CD1c-positive myeloid dendritic cell (primary cell): ENCODE measurements at regions not wholly inside any gene's neighbourhood (a gene's known extent, or its start where the extent isn't known, plus 50 kb on each side); places are given as distances from the start of the nearest gene placed in this dataset.
"Not testable (repeated sequence)": the region's sequence is repeated elsewhere in the genome, so short reads cannot be mapped to it uniquely, and the experiment has no call there.

Experiments
- DNase-seq: peaks from one replicate; pipeline ENCODE4 v3.0.0-alpha.2; 2016; ENCODE audit errors: extremely low spot score

DNA sequence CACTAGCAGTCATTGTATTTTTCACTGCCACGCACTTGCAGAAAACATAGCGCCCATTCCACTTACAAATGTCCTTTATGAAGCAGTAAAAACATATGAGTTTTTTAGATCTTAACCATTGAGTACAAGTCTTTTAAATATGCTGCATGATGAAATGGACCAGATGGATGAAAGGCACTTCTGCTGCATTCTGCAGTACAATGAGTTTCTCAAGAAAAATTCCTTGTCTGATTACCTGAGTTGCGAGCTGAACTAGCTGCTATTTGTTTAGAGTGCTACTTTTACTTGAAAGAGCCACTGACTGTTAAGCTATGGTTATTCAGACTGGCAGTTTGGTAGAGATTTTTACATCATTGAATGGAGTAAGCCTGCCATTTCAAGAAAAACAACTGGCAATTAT lies 825.5 kb upstream of the ACVR2A start:
- no peak for DNase-seq

DNA sequence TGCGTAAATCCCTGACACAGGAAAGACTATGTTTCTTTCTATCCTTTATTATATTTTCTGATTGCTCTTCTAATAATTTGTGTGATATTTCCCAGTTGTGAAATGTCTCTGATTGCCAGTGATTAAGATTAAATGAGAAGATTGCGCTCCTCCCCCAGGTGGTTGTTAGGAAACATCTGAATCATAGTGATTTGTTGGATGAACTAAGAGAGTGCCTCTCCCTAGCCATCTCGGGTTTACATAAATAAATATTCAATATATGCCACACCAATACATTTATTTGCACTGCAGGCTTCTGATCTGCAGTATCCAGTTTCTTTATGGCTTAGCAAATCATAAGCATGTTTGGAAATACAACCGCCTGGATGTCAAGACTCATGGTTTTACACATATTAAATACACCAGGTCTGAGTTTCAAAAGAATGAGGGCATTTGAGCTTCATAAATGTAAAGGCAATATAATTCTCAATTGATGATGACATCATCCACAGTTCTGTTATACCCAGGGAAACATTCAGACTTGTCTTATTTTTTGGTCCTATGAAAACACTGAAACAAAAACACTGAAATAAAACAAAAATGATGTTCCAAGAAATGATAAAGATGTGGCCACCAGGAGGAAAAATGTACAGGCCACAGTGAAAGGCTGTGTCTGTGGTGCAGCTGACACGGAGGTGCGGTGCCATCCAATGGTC lies 826.7 kb upstream of the ACVR2A start:
- DNase-seq: no peak

DNA sequence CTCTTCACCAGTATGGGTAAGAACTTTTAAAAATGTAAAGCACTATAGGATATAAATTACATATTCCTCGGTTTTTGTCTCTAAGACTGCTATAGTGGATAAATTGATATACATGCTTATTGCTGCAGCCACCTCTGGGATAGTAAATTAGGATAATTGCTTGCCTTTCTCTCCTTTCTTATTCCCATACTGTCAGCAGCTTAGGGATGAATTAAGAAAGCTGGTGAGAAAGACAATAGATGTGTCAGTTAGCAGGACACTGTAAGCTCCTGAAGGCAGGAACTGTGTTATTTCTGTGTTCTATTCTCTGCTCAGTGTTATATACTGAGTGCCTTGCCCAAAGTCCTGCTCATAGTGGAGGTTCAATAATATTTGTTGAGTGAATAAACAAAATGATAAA lies 828.6 kb upstream of the ACVR2A start:
- no peak for DNase-seq

DNA sequence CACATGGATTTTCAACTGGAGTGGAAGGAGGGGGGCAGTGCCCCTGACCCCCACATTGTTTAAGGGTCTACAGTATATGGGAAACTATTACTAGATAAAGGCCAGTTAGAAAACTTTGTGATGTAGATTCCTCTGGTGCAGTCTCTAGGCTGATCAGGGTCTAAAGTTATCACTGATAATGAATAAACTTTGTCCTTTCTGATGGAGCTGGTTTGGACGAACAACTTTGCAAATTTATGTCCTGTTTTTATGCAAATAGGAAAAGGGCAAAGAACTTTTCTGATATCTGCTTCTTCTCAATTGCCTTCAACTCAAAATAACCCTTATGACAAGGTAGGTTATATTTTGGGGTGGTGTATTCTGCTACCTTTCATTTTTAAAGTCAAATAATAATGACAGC lies 829.2 kb upstream of the ACVR2A start:
- DNase-seq: no peak

DNA sequence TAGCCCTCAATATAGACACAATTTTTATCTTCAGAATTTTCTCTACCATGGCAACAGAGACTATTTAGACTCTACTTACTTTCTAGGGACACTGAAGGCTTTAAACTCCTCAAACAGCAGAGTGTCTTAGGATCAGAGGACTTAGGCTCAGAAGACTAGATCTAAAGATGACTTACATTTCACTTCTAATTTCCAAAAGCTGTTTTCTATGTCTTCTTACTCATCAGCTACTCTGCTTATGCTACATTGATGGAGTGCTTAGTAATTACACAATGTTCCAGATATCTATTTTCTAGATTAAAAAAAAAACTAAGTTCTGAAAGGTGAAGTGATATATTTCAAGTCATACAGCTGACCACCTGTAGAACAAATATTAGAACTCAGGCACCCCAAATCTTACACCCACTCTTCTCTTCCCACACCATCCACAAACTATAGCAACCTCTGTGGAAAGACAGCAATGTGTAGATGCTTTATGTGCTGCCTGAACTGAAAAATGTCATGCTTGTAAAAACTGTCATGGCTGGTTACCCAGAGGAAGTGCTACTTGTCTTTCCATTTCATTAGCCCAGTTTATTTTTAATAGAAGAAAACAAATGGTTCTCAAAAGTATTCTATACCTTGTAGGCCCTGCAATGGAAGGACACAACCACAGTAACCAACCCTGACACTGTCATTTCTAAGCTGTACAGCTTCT lies 831.0 kb upstream of the ACVR2A start:
- no peak for DNase-seq

DNA sequence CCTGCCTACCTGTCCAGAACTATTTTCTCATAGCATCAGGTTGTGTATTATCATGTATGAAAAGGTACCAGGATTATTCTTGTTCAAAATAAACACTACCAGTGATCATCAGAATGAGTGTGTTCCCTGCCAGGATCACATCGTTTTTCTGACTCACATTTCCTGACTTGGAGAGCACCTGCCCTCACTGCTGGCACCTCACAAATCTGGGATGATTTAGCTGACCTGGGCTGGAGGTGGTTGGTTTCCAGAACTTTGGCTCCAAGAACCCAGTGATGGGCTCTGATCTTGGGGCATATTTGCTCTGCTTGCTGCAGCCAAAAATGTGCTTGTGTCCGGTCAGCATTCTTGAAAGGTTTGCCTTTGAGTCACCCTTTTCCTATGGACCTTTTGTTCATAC lies 836.3 kb upstream of the ACVR2A start:
- no peak for DNase-seq

DNA sequence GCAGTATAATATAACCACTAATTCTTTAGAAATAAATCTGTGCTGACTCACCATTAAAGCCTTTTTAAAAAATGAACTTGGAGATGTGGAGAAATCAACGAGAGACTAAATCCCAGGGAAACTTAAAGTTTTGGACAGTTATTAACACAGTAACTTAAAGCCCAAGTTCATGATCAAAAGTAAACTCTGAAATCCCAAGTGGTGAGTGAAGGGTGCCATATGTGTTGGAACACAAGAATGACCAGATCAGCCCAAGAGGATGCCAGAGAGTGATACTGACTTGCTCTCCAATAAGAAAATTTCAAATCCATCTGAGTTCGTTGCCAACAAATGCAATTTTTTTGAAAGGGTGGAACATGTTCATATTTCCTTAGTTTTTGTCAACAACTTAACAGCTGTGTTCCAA lies 838.1 kb upstream of the ACVR2A start:
- DNase-seq: no peak

DNA sequence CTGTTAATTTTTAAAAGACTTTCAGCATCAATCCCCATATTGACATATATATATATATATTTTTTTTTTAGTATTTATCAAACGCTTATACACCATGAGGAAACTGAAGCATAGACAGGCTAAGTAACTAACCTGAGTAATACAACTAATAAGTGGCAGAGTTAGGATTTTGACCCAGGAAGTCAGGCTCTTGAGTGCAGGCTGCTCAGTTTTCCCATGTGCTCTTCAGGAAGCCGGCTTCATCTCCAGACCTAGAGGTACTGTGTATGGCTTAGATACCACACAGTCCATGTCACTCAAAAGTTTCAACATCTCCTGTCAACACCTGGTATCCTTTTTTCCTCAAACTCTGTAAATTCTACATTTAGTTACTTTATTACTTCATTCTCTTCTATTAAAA lies 841.7 kb upstream of the ACVR2A start:
- DNase-seq: no peak

DNA sequence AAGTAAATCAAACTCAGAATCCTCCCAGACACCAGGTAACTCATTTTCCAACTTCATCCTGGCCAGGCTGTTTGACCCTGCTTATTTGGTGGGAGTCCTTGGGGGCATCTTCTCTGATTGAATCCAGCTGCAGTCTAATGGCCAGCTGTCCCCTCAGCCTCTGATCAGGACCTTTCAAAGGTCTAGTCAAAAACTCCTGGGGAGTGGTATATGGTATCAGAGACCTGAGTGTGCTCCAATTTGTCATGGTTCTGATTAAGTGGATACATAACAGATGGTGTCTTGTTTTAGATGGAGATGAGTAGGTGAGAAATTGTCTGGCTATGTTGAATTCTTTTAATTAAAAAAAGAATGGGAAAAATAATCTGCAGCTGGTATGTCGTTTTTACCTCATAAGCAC lies 842.6 kb upstream of the ACVR2A start:
- no peak for DNase-seq

DNA sequence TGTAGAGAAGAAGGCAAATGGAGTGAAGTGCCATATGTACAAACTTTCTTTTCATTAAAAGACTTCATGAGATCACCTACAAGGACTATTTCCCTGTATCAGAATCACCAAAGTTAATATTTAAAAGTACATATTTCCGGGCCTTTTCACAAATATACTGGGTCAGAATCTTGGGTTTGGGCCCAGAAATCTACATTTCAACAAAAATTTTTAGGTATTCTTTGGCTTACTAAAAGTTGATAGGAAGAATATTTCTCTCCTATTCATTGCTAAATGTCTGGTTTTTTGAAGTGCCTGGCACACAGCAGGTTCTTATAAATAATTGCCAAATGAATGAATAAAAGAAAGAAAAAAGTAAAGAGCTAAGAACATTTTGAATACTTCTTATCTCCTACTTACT lies 843.8 kb upstream of the ACVR2A start:
- no peak for DNase-seq

DNA sequence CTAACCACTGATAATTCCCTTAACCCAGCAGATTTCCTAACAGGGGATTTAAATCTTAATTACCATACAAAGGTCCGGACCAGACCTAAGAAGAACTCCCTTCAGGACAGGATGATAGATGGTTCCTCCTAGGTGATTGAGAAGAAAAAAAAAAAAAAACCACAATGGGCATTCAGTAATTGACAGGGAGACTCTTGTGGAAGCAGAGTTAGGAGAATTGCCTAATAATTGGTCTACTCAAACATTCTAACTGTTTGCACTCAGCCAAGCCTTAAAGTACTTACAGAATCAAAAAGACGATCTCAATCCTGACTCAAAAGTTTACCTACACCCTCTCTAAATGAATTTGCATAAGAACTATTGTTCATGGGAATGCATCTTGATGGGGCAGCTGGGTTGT lies 844.7 kb upstream of the ACVR2A start:
- DNase-seq: not testable (repeated sequence)

DNA sequence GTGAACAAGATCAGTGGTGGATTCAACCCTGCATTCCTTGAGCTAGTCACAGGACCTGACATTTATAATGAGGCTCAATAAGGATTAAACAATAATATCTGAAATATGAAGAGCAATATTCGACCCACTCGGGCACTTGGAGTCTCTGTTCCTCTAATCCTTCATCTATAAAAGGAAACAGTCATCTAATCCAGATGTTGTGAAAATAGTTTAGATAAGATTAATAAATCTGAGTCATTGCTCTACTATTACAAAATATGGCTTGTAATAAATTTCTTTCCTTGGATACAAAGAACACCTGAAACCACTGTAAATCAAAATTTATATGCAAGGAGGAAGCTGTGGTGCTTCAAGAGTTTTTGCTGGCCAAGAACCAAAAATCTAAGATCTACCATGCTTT lies 846.9 kb upstream of the ACVR2A start:
- no peak for DNase-seq

DNA sequence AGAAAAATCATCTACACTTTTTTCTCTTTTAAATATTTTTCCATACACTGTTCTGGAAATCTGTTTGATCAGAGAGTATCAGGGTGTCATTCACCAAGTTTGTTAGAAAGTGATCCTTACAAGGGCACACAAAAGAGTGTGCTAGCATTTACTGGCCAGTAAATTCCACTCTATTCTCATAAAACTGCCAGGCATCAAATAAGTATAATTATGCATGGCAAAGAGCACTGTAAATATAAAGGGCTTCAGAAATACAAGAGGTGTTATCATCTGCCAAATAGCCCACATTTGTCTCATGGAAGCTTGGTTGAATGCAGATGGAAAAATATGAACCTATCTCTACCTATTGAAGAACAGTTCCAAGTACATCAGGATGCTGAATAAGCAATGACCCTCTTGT lies 847.3 kb upstream of the ACVR2A start:
- DNase-seq: no peak

DNA sequence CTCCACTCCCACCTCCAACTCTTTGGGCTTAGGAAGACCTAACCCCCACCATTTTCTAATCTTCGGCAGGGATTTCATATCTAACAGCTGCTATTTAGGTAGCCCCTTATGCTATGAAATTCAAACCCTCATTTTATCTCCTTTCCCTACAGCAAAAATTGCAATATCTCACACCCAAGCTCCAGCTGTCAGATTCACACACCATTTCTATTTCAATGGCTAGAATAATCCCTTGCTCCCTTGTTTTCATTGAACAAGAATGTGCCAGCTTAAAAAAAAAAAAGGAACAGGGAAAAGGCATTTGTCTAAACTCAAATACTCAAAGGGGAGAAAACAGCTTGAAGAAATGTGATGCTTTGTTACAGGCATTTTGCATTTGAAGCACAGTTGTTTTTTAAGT lies 850.6 kb upstream of the ACVR2A start:
- DNase-seq: no peak

DNA sequence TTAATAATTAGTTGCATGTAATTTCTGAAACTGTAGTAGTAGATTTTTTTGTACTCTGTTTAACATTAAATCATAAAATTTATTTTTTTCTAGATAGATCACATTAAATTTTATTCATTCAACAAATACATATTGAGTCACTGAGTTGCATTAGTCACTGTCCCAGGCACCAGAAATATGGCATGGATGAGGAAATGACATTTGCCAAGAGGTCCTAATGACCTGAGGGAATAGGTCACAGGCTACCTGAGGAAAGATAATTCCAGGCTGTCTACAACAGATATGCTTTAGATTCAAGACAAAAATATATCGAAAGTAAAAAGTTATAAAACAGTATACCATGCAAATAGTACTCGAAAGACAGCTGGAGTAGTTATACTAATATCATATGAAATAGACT lies 852.4 kb upstream of the ACVR2A start:
- no peak for DNase-seq

DNA sequence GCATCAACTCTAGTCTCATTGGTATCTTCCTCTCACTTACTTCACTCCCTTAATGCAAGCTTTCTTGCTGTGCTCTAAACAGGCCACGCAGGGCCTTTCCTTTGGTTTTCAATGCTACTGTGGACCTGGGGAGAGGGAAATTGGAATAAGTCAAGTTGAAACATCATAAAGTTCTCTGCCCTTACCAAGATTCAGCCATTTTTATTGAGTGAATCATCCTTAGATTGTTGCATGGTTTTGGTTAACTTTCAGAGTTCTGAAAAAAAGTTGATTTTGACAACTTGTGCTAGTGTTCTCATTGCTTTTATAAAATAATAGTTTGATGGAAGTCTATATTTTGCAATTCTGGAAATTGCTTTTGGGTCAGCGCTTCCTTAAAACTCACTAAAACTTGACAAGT lies 852.8 kb upstream of the ACVR2A start:
- DNase-seq: no peak

DNA sequence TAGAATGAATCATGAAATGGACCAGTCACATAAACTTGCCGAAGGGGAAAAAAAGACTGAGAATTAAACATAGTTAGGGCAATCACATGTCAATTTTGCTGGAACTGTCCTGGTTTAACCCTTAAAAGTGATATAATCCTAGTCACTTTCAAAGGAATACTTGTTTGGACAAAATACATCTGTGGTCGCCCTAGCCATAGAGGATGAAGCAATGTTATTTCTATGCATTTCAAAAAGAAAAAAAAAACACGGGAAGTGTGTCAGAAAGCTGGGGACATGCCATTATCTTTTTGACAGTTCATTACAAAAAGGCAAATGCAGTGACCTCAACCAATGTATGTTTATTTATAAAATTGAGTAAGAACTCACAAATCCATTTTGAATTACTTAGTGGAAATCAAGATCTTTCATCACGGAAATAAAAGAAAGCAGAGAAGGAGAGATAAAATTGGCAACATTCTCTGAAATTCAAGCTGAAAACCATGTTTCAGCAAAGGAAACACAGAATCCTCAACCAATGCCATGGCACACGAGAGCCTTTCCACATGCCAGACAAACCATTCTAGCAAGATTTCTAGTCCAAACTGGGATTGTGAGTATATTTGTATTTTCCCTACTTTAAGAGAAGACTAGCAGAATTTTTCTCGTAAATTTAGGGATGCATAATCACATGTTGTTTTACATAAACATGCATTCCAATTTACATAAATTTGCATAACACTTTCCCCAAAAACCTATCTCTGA lies 854.3 kb upstream of the ACVR2A start:
- DNase-seq: no peak

DNA sequence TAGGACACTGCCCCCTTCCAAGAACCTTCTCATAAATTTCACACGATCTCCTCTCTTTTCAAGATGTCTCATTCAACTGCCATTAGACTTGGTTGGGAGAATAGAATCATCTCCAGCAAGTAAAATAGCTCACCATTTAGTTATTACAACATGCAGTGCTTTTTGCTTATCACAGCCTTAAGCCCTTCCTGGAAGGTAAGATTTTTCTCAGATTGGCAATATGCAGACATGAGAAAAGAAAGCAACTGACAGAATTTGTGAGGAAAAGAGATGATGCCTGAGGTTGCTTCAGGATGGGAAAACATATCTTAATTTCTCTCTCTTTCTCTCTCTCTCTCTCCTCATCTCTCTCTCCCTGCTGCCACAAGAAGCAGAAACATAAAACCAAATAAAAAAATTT lies 855.1 kb upstream of the ACVR2A start:
- DNase-seq: no peak

DNA sequence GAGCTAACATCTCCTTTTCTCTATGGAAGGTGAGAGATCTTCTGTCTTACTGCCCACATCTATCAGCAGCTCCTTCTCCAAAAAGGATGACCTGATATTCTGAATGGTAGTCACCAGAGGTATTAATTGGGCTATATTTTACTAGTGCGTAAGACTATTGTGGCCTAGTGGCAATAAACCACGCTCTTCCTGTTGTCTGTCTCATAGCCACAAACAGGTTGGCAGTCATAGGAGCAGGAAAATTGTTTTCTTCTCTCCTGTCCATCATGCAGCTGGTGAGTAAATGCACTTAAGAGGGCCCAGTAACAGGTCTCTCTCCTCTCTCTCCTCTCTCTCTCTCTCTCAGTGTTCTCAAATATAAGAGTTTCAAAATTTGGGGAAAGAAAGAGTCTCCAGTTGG lies 856.8 kb upstream of the ACVR2A start:
- no peak for DNase-seq

DNA sequence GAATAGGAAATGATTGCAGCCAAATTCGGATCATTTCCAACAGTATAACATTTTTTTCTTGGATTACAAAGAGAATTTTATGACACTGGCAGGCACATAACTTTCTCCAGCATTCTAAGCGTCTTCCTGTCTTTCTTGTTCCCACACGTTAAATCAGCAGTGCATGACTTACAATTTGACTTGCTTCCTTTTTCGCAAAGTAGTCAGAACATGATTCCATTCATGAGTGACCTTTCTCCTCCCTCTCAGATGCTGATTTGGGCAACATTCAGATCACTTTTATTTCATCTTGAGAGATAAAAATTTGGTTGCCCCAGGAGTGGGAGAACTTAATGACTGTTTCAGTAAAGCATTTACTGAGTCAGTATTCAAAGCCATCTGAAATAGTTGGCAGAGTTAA lies 858.7 kb upstream of the ACVR2A start:
- no peak for DNase-seq

DNA sequence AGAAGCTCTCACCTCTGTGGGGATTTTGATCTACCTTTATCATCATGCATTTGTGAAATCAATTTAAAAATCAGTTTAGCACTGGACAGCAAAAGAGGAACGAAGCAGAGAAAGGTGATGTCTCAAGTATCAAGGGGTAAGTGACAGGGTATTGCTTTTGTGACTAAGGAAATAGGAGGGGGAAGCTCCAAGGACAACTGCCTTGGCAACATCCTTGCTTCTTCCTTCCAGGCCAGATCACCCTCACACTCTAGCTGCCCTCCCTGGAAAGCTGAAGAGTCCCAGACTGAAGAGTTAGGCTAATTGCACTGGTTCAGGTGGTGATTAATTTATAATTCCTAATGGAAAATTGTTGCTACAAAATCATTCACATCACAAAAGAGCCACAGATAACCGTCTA lies 859.1 kb upstream of the ACVR2A start:
- no peak for DNase-seq

DNA sequence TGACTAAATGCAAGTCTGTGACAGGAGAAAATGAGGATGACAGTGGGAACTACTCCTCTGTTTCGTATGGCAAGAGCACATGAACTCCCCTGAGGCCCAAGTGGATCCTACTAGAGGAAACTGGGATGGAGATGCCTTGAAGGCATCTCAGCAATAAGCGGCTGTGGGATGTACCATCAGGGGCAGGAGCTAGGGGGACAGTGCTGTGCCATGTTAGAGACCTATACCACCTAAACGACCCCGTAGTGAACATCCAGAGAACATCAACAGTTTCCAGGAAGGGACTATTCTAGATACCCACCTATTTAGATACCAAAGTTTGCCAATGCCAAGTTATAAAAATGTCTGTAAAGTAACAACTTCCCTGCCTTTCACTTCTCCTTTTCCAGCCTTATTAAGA lies 860.8 kb upstream of the ACVR2A start:
- DNase-seq: no peak

DNA sequence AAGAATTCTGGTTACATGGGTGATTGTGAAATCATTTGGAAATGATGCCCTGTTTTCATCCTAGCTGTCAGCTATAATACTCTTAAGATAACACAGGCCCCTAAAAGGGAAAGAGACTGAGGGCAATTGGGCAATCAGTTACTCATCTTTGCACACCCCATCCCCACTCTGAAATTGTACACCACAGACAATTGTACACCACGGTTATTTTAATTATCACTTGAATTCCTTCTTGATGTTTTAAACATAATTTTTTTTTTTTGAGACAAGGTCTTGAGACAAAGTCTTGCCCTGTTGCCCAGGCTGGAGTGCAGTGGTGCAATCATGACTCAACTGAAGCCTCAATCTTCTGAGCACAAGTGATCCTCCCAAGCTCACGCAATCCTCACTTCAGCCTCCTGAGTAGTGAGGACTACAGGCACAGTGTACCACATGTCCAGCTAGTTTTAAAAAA lies 862.4 kb upstream of the ACVR2A start:
- DNase-seq: no peak
